ENCODE measurements at regions not wholly inside any gene's neighbourhood (a gene's known extent, or its start where the extent isn't known, plus 50 kb on each side); places are given as distances from the start of the nearest gene placed in this dataset.
A peak's percentile ranks its signal among the peaks of the same experiment; 100 is the strongest.
"Not testable (repeated sequence)": the region's sequence is repeated elsewhere in the genome, so short reads cannot be mapped to it uniquely, and the experiment has no call there.

DNA sequence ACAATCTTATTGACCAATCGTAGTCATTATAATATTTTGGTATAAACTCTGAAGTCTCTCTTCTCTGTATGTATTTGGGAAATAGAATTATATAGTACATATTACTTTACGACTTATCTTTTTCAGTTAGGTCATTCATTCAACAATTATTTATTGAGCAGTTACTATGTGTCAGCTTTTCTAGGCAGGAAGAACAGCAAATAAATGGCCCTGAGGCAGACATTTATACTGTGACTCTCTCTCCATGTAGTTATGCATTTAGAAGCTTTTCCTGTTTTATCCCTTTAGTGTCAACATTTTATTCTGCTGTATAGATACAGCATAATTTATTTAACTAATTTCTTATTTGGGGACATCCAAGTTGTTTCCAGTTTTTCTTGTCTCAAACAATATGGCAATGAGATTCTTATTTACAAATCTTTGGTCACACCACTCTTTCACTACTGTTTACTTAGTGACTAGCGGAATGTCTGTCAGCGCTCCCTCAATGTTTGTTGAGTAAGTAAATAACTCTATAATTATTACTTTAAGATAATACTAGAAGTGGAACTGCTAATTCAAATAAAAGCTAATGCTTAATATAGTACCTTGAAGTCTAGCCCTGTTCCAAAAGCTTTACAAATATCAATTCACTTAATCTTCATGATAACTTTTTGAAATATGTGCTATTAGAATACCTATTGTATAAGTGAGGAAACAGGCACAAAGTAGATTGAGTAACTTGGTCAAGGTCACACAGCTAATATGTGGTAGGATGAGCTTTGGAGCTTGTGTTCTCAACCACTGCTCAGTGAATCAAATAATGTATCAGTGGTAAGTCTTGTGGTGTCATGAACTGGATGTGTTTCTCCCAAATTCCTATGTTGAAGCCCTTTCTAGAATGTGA is 465.6 kb downstream of the SIPA1L2 start:
- CTCF ChIA-PET: no interaction called here
- TF ChIP-seq FOXM1 (IDR thresholded peaks at IDR 0.05; ENCODE audit: borderline replicate concordance) (no peak), FOXK2 (IDR thresholded peaks at IDR 0.05) (no peak), FOXA1 (IDR thresholded peaks at IDR 0.05) (0 out of 2 replicates have a peak, but pooled peaks have one; percentile 8), LEF1 (IDR thresholded peaks at IDR 0.05; ENCODE audit: borderline replicate concordance) (no peak), ELF4 (IDR thresholded peaks at IDR 0.05) (no peak)
- TF ChIP-seq, protein P1, sequence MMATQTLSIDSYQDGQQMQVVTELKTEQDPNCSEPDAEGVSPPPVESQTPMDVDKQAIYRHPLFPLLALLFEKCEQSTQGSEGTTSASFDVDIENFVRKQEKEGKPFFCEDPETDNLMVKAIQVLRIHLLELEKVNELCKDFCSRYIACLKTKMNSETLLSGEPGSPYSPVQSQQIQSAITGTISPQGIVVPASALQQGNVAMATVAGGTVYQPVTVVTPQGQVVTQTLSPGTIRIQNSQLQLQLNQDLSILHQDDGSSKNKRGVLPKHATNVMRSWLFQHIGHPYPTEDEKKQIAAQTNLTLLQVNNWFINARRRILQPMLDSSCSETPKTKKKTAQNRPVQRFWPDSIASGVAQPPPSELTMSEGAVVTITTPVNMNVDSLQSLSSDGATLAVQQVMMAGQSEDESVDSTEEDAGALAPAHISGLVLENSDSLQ (IDR thresholded peaks at IDR 0.05): no peak
- POLR2A ChIA-PET: no interaction called here

DNA sequence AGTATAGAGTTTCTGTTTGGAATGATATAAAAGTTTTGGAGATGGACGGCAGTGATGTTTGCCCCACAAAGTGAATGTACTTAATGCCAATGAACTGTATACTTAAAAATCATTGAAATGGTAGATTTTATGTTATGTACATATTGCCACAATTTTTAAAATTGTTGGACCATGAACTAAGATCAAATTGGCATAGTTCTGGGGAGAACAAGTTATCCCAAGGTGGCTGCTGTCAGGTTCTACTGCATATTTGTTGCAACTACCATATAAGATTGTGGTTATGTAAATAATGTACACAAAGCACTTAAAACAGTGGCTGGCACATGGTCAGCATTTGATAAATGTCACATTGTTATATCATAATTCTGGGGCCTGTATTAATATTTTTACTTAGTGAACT is 466.4 kb downstream of the SIPA1L2 start:
- ChIA-PET CTCF (no interaction called here), POLR2A (no interaction called here)
- DNase-seq (ENCODE audit: extremely low spot score): no peak
- TF ChIP-seq HDGF (IDR thresholded peaks at IDR 0.05; ENCODE audit: borderline replicate concordance) (no peak), NFRKB (IDR thresholded peaks at IDR 0.05) (no peak)
- TF ChIP-seq, protein P1 (IDR thresholded peaks at IDR 0.05): no peak

More for the DNA sequence above, 465.6 kb downstream of the SIPA1L2 start:
- no peak for DNase-seq (ENCODE audit: extremely low spot score)

DNA sequence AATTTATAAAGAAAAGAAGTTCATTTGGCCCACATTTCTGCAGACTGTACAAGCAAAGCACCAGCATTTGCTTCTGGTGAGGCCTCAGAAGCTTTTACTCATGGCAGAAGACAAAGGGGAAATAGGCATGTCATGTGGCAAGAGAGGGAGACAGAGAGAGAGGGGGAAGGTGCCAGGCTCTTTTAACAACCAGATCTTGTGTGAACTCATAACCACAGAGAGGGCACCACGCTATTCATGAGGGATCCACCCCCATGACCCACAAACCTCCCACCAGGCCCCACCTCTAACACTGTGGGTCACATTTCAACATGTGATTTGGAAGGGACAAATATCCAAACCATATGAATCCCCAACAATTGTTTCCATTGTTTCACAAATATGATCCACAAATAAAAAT is 467.9 kb downstream of the SIPA1L2 start:
- no peak for TF ChIP-seq TARDBP (IDR thresholded peaks at IDR 0.05)
- TF ChIP-seq NFRKB (IDR thresholded peaks at IDR 0.05): no peak
- DNase-seq (ENCODE audit: extremely low spot score): no peak
- ChIA-PET CTCF (no interaction called here), POLR2A (no interaction called here)

DNA sequence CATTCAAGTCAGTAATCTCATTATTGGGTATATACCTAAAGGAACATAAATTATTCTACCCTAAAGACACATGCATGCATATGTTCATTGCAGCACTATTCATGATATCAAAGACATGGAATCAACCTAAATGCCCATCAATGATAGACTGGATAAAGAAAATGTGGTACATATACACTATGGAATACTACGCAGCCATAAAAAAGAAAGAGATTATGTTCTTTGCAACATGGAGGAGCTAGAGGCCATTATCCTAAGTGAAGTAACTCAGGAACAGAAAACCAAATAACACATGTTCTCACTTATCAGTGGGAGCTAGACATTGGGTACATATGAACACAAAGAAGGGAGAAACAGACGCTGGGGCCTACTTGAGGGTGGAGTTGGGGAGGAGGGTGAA is 471.4 kb downstream of the SIPA1L2 start:
- POLR2A ChIA-PET; DNase-seq (ENCODE audit: extremely low spot score): not testable (repeated sequence)
- CTCF ChIA-PET: interaction anchor here (0.6 kb wide), 1 partner anchor 10 kb away, joined by 3 read pairs; no protein-coding TSS in a partner anchor

- DNase-seq (ENCODE audit: extremely low spot score); POLR2A ChIA-PET; CTCF ChIA-PET: not testable (repeated sequence)
Measured at GRCh38 chr1:232156070-232156469, 473.9 kb downstream of the SIPA1L2 start.

- ChIA-PET CTCF (no interaction called here), POLR2A (no interaction called here)
- no peak for DNase-seq (ENCODE audit: extremely low spot score)
- TF ChIP-seq ELF4 (IDR thresholded peaks at IDR 0.05) (no peak), TARDBP (IDR thresholded peaks at IDR 0.05) (no peak), FOXK2 (IDR thresholded peaks at IDR 0.05) (no peak), BHLHE40 (IDR thresholded peaks at IDR 0.05; ENCODE audit: borderline replicate concordance) (no peak), FOXM1 (IDR thresholded peaks at IDR 0.05; ENCODE audit: borderline replicate concordance) (no peak), ZNF384 (IDR thresholded peaks at IDR 0.05) (no peak), CTBP1 (IDR thresholded peaks at IDR 0.05; ENCODE audit: borderline replicate concordance) (no peak), SP1 (IDR thresholded peaks at IDR 0.05) (no peak), NFRKB (IDR thresholded peaks at IDR 0.05) (no peak), LEF1 (IDR thresholded peaks at IDR 0.05; ENCODE audit: borderline replicate concordance) (no peak), HDGF (IDR thresholded peaks at IDR 0.05; ENCODE audit: borderline replicate concordance) (no peak)
- TF ChIP-seq, protein P1 (IDR thresholded peaks at IDR 0.05): no peak
Measured at GRCh38 chr1:232153652-232154051, 476.3 kb downstream of the SIPA1L2 start.

- no peak for DNase-seq (ENCODE audit: extremely low spot score)
- ChIA-PET CTCF (no interaction called here), POLR2A (no interaction called here)
Measured at GRCh38 chr1:232150770-232151548, 479.0 kb downstream of the SIPA1L2 start.

More at GRCh38 chr1:232150770-232151548, 479.0 kb downstream of the SIPA1L2 start:
- TF ChIP-seq HDGF (IDR thresholded peaks at IDR 0.05; ENCODE audit: borderline replicate concordance) (no peak), NFRKB (IDR thresholded peaks at IDR 0.05) (no peak), BHLHE40 (IDR thresholded peaks at IDR 0.05; ENCODE audit: borderline replicate concordance) (no peak)
